ENCODE measurements at regions not wholly inside any gene's neighbourhood (a gene's known extent, or its start where the extent isn't known, plus 50 kb on each side); places are given as distances from the start of the nearest gene placed in this dataset.

DNA sequence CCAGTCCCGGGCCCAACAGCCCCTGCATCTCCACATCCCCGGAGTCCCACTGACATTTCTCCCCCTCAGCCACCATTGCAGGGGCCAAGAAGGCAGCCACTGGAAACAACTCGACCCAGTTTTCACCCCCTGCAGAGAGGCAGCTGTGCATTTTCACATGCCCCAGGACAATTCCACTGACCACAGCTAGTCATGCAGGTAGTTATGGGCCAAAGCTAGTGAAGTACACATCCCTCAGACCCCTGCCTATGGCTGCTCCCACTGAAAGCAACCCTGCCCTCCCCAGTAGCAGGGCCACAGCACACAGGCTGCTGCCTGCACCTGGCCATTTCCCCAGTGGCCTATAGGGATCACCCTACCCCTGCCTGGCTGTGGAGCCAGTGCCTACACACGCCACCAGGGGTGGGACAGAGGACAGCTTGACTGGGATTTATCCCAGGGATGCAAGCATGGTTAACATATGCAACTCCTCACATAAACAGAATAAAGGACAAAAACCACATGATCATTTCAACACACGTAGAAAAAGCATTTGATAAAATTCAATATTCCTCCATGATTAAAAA is 154.0 kb downstream of the NDUFA12 start:
- RAD21 ChIA-PET (ENCODE audit: low non-redundant PET in 1 of 2, low total read pairs in 2 of 2, uncharacterized antibody in 2 of 2, unreplicated experiment in 2 of 2): no interaction called here
- no peaks in the 10 kb centered on the region for H3K27me3 ChIP-seq (ENCODE audit: insufficient read depth, low read length)
- no peak for DNase-seq (ENCODE audit: low read depth, low spot score)
- intact Hi-C loops (cut with micrococcal nuclease): no loop called here
- no peaks in the 10 kb centered on the region for H4K20me1 ChIP-seq (ENCODE audit: insufficient read depth)
- no peaks in the 10 kb centered on the region for H3K9me3 ChIP-seq (ENCODE audit: control insufficient read depth in 1 of 2, insufficient read depth in 1 of 2, low read depth in 1 of 2, low read length in 2 of 2)
- no peak overlapping the region for H2AFZ ChIP-seq (ENCODE audit: low read depth, low read length, poor library complexity, severe bottlenecking)
- H3K27ac ChIP-seq (ENCODE audit: low read depth, low read length): no peak overlapping the region
- no peak for TF ChIP-seq RAD21 (IDR thresholded peaks at IDR 0.05; ENCODE audit: low read depth)
- TF ChIP-seq, protein P1, sequence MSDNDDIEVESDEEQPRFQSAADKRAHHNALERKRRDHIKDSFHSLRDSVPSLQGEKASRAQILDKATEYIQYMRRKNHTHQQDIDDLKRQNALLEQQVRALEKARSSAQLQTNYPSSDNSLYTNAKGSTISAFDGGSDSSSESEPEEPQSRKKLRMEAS (IDR thresholded peaks at IDR 0.05): no peak
- TF ChIP-seq SRF (IDR thresholded peaks at IDR 0.05; ENCODE audit: low read depth): no peak
- peak in 2 of 3 experiments; percentile 16 to 27; a peak in 2 of 6 replicates for TF ChIP-seq CTCF (IDR thresholded peaks at IDR 0.05 in 2 of 3, conservative IDR thresholded peaks at IDR 0.05 in 1 of 3; ENCODE audit: borderline replicate concordance in 1 of 3, insufficient read depth in 1 of 3, low read depth in 2 of 3, low read length in 2 of 3)
- no peak for TF ChIP-seq SP1 (IDR thresholded peaks at IDR 0.05; ENCODE audit: low read depth)
- no peak overlapping the region for H3K9ac ChIP-seq (ENCODE audit: low read length)
- CTCF ChIA-PET: no interaction called here
- no TSS peak for BruUV-seq (replicated peaks)
- ATAC-seq: peak; percentile 78
- no peaks in the 10 kb centered on the region for H3K4me1 ChIP-seq (ENCODE audit: control insufficient read depth in 1 of 2, insufficient read depth in 2 of 2, low read length in 2 of 2)
- H3K4me2 ChIP-seq (ENCODE audit: low read length): no peak overlapping the region
- H3K4me3 ChIP-seq (replicated peaks in 1 of 2; ENCODE audit: low read depth in 1 of 2, low read length in 2 of 2): no peak overlapping the region
- H3K9me2 ChIP-seq (ENCODE audit: insufficient read depth): no peaks in the 10 kb centered on the region
- H3K36me3 ChIP-seq (ENCODE audit: control insufficient read depth in 1 of 2, insufficient read depth in 2 of 2, low read length in 2 of 2): no peaks in the 10 kb centered on the region
- POLR2A ChIA-PET: no interaction called here
- H3K79me2 ChIP-seq (ENCODE audit: insufficient read depth, low read length): no peaks in the 10 kb centered on the region

DNA sequence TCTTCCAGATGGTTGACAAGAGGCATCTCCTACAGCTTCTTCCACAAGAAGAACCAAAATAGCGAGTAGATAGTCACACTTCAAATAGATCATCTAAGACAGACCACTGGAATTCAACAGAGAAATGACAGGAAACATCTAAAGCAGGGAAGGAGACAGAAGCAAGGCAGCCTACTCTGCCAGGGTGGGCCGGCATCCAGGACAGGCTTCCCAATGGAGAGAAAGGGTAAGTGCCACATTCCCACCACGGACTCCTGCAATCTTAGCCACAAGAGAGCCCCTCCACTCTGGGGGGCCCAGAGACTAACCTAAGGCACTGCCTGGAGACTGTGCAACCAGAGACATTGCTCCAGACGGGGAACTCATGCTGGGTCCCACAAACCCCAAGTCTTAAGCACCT is 154.5 kb downstream of the NDUFA12 start:
- Histone ChIP-seq H4K20me1 (ENCODE audit: insufficient read depth) (no peaks in the 10 kb centered on the region), H3K27ac (ENCODE audit: low read depth, low read length) (no peak overlapping the region), H3K9me3 (ENCODE audit: control insufficient read depth in 1 of 2, insufficient read depth in 1 of 2, low read depth in 1 of 2, low read length in 2 of 2) (no peaks in the 10 kb centered on the region), H3K9me2 (ENCODE audit: insufficient read depth) (no peaks in the 10 kb centered on the region), H3K4me1 (ENCODE audit: control insufficient read depth in 1 of 2, insufficient read depth in 2 of 2, low read length in 2 of 2) (no peaks in the 10 kb centered on the region), H3K9ac (ENCODE audit: low read length) (no peak overlapping the region), H3K36me3 (ENCODE audit: control insufficient read depth in 1 of 2, insufficient read depth in 2 of 2, low read length in 2 of 2) (no peaks in the 10 kb centered on the region), H3K4me3 (replicated peaks in 1 of 2; ENCODE audit: low read depth in 1 of 2, low read length in 2 of 2) (no peak overlapping the region), H3K27me3 (ENCODE audit: insufficient read depth, low read length) (no peaks in the 10 kb centered on the region), H3K4me2 (ENCODE audit: low read length) (no peak overlapping the region), H2AFZ (ENCODE audit: low read depth, low read length, poor library complexity, severe bottlenecking) (no peak overlapping the region), H3K79me2 (ENCODE audit: insufficient read depth, low read length) (no peaks in the 10 kb centered on the region)
- ATAC-seq (no peak), DNase-seq (ENCODE audit: low read depth, low spot score) (no peak)
- TF ChIP-seq TCF7L2 (IDR thresholded peaks at IDR 0.05; ENCODE audit: borderline replicate concordance, extremely low read depth, insufficient read depth, insufficient read length): no peak
- no peak for TF ChIP-seq ZFX (IDR thresholded peaks at IDR 0.05)
- no peak for TF ChIP-seq SIN3A (IDR thresholded peaks at IDR 0.05; ENCODE audit: low read depth)
- TF ChIP-seq, protein P2, sequence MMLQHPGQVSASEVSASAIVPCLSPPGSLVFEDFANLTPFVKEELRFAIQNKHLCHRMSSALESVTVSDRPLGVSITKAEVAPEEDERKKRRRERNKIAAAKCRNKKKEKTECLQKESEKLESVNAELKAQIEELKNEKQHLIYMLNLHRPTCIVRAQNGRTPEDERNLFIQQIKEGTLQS (IDR thresholded peaks at IDR 0.05): no peak
- TF ChIP-seq POLR2A (IDR thresholded peaks at IDR 0.05; ENCODE audit: borderline replicate concordance, extremely low read depth, insufficient read depth, insufficient read length): no peak
- TF ChIP-seq, protein P3, sequence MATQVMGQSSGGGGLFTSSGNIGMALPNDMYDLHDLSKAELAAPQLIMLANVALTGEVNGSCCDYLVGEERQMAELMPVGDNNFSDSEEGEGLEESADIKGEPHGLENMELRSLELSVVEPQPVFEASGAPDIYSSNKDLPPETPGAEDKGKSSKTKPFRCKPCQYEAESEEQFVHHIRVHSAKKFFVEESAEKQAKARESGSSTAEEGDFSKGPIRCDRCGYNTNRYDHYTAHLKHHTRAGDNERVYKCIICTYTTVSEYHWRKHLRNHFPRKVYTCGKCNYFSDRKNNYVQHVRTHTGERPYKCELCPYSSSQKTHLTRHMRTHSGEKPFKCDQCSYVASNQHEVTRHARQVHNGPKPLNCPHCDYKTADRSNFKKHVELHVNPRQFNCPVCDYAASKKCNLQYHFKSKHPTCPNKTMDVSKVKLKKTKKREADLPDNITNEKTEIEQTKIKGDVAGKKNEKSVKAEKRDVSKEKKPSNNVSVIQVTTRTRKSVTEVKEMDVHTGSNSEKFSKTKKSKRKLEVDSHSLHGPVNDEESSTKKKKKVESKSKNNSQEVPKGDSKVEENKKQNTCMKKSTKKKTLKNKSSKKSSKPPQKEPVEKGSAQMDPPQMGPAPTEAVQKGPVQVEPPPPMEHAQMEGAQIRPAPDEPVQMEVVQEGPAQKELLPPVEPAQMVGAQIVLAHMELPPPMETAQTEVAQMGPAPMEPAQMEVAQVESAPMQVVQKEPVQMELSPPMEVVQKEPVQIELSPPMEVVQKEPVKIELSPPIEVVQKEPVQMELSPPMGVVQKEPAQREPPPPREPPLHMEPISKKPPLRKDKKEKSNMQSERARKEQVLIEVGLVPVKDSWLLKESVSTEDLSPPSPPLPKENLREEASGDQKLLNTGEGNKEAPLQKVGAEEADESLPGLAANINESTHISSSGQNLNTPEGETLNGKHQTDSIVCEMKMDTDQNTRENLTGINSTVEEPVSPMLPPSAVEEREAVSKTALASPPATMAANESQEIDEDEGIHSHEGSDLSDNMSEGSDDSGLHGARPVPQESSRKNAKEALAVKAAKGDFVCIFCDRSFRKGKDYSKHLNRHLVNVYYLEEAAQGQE (IDR thresholded peaks at IDR 0.05; ENCODE audit: low read depth): no peak
- no peak for TF ChIP-seq POLR2AphosphoS5 (IDR thresholded peaks at IDR 0.05; ENCODE audit: low read depth, low read length)
- ChIA-PET CTCF (no interaction called here), POLR2A (no interaction called here), RAD21 (ENCODE audit: low non-redundant PET in 1 of 2, low total read pairs in 2 of 2, uncharacterized antibody in 2 of 2, unreplicated experiment in 2 of 2) (no interaction called here)
- intact Hi-C loops (cut with micrococcal nuclease): no loop called here
- no TSS peak for BruUV-seq (replicated peaks)

Data from HCT116 (cell line).